ENCODE measurements at regions not wholly inside any gene's neighbourhood (a gene's known extent, or its start where the extent isn't known, plus 50 kb on each side); places are given as distances from the start of the nearest gene placed in this dataset.

- ChIA-PET POLR2A (no interaction called here), CTCF (ENCODE audit: unreplicated experiment) (no interaction called here)
- H3K27ac ChIP-seq (ENCODE audit: low read depth, low read length, poor library complexity, severe bottlenecking), result no peak overlapping the region
- no TSS peak for BruUV-seq (replicated peaks)
- intact Hi-C loops (cut with micrococcal nuclease; ENCODE audit: unreplicated experiment), result no loop called here
- TF ChIP-seq EZH2phosphoT487 (IDR thresholded peaks at IDR 0.05; ENCODE audit: borderline replicate concordance, low read depth, low read length) (no peak), CTCF (conservative IDR thresholded peaks at IDR 0.05; ENCODE audit: low read length) (no peak)
- H4K20me1 ChIP-seq (ENCODE audit: insufficient read depth, low read length), result no peaks in the 10 kb centered on the region
- no peak overlapping the region for H2AFZ ChIP-seq (ENCODE audit: low read length)
- no peaks in the 10 kb centered on the region for H3K79me2 ChIP-seq (ENCODE audit: insufficient read depth, low read depth, low read length)
- no peaks in the 10 kb centered on the region for H3K9me3 ChIP-seq (ENCODE audit: low read length)
- H3K9me2 ChIP-seq (ENCODE audit: insufficient read depth, low read length), result no peaks in the 10 kb centered on the region
- no peak overlapping the region for H3K4me2 ChIP-seq (ENCODE audit: low read length)
- no peaks in the 10 kb centered on the region for H3K4me1 ChIP-seq (ENCODE audit: insufficient read depth, low read length, poor library complexity, severe bottlenecking)
- no peak for DNase-seq (ENCODE audit: low spot score)
- H3K36me3 ChIP-seq (ENCODE audit: insufficient read depth, low read length), result no peaks in the 10 kb centered on the region
- no peak overlapping the region for H3K4me3 ChIP-seq (ENCODE audit: low read depth, low read length, poor library complexity, severe bottlenecking)
Observed at GRCh38 chr4:100952590-100952989, 394.7 kb downstream of the PPP3CA start.

GRCh38 chr4:100949350-100949935 lies 397.9 kb downstream of the PPP3CA start:
- no peak for DNase-seq (ENCODE audit: low spot score)
- BruUV-seq (replicated peaks), result no TSS peak
- no peak for TF ChIP-seq CTCF (conservative IDR thresholded peaks at IDR 0.05; ENCODE audit: low read length)
- TF ChIP-seq EZH2phosphoT487 (IDR thresholded peaks at IDR 0.05; ENCODE audit: borderline replicate concordance, low read depth, low read length), result no peak
- H2AFZ ChIP-seq (ENCODE audit: low read length), result no peak overlapping the region
- ChIA-PET CTCF (ENCODE audit: unreplicated experiment) (no interaction called here), POLR2A (no interaction called here)
- no peak overlapping the region for H3K4me2 ChIP-seq (ENCODE audit: low read length)
- no peak overlapping the region for H3K4me3 ChIP-seq (ENCODE audit: low read depth, low read length, poor library complexity, severe bottlenecking)
- H3K36me3 ChIP-seq (ENCODE audit: insufficient read depth, low read length), result no peaks in the 10 kb centered on the region
- no peaks in the 10 kb centered on the region for H3K79me2 ChIP-seq (ENCODE audit: insufficient read depth, low read depth, low read length)
- intact Hi-C loops (cut with micrococcal nuclease; ENCODE audit: unreplicated experiment), result no loop called here
- no peaks in the 10 kb centered on the region for H4K20me1 ChIP-seq (ENCODE audit: insufficient read depth, low read length)
- H3K9me3 ChIP-seq (ENCODE audit: low read length), result no peaks in the 10 kb centered on the region
- no peaks in the 10 kb centered on the region for H3K9me2 ChIP-seq (ENCODE audit: insufficient read depth, low read length)
- no peak overlapping the region for H3K27ac ChIP-seq (ENCODE audit: low read depth, low read length, poor library complexity, severe bottlenecking)
- H3K4me1 ChIP-seq (ENCODE audit: insufficient read depth, low read length, poor library complexity, severe bottlenecking), result no peaks in the 10 kb centered on the region

GRCh38 chr4:100948911-100949310 lies 398.4 kb downstream of the PPP3CA start:
- CTCF ChIA-PET (ENCODE audit: unreplicated experiment), result no interaction called here
- no peak overlapping the region for H2AFZ ChIP-seq (ENCODE audit: low read length)
- intact Hi-C loops (cut with micrococcal nuclease; ENCODE audit: unreplicated experiment), result no loop called here
- H3K4me1 ChIP-seq (ENCODE audit: insufficient read depth, low read length, poor library complexity, severe bottlenecking), result no peaks in the 10 kb centered on the region
- H4K20me1 ChIP-seq (ENCODE audit: insufficient read depth, low read length), result no peaks in the 10 kb centered on the region
- H3K9me2 ChIP-seq (ENCODE audit: insufficient read depth, low read length), result no peaks in the 10 kb centered on the region
- no peaks in the 10 kb centered on the region for H3K36me3 ChIP-seq (ENCODE audit: insufficient read depth, low read length)
- DNase-seq (ENCODE audit: low spot score), result no peak
- no peaks in the 10 kb centered on the region for H3K9me3 ChIP-seq (ENCODE audit: low read length)
- TF ChIP-seq CTCF (conservative IDR thresholded peaks at IDR 0.05; ENCODE audit: low read length) (no peak), EZH2phosphoT487 (IDR thresholded peaks at IDR 0.05; ENCODE audit: borderline replicate concordance, low read depth, low read length) (no peak)
- no peak overlapping the region for H3K4me2 ChIP-seq (ENCODE audit: low read length)
- no TSS peak for BruUV-seq (replicated peaks)
- no peak overlapping the region for H3K27ac ChIP-seq (ENCODE audit: low read depth, low read length, poor library complexity, severe bottlenecking)
- H3K79me2 ChIP-seq (ENCODE audit: insufficient read depth, low read depth, low read length), result no peaks in the 10 kb centered on the region
- POLR2A ChIA-PET, result no interaction called here
- H3K4me3 ChIP-seq (ENCODE audit: low read depth, low read length, poor library complexity, severe bottlenecking), result no peak overlapping the region

Measured in OCI-LY7 (cell line).